Right lobe of liver (tissue), 4 donors: ENCODE measurements at regions not wholly inside any gene's neighbourhood (a gene's known extent, or its start where the extent isn't known, plus 50 kb on each side); places are given as distances from the start of the nearest gene placed in this dataset.

Experiments used
- CTCF ChIP-seq, 4 donors: fragments of 200-600 bp in 3 of 4; fragments of 450-650 bp in 1 of 4; IDR thresholded peaks; one replicate each; pipeline versions ENCODE4 v1.5.1 to v1.8.0; 2016 to 2022; ENCODE audit warnings: antibody characterized with exemption in 4 of 4, mild to moderate bottlenecking in 2 of 4
- POLR2A ChIP-seq: fragments of 450-650 bp; IDR thresholded peaks from one replicate; pipeline ENCODE4 v1.6.1; 2017; ENCODE audit warnings: antibody characterized with exemption, mild to moderate bottlenecking
- donor health status: DM: no; HTN: no; CAD: no.
- donor health status: DM: no; HTN: no; CAD: no.
- donor health status: DM: no; HTN: yes; CAD: no.

- no peak for TF ChIP-seq CTCF (IDR thresholded peaks at IDR 0.05)
- TF ChIP-seq POLR2A: no peak
Observed at GRCh38 chr3:78183906-78184599, 1144.2 kb downstream of the ROBO2 start.
